ENCODE measurements at regions not wholly inside any gene's neighbourhood (a gene's known extent, or its start where the extent isn't known, plus 50 kb on each side); places are given as distances from the start of the nearest gene placed in this dataset.
"Not testable (repeated sequence)": the region's sequence is repeated elsewhere in the genome, so short reads cannot be mapped to it uniquely, and the experiment has no call there.

DNA sequence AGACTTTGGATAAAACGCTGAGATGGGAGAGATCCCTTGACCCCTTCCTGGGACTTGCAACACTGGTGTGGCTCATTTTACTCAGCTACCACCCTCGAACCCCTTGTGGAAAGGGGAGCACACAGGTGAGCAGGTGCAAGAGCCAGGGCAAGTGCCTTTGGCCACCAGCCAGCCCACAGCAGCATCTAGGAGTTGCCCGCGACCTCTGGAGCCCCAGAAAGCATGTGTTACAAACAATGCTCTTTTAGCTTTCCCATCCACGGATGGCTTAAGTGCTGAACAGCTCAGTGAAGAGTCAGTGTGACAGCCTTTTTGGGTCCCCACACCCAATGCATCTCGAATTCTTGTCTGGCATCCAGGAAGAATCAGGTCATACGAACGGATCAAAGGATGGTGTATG lies 197.8 kb downstream of the MEMO1 start:
- intact Hi-C loops (cut with micrococcal nuclease) = no loop called here

DNA sequence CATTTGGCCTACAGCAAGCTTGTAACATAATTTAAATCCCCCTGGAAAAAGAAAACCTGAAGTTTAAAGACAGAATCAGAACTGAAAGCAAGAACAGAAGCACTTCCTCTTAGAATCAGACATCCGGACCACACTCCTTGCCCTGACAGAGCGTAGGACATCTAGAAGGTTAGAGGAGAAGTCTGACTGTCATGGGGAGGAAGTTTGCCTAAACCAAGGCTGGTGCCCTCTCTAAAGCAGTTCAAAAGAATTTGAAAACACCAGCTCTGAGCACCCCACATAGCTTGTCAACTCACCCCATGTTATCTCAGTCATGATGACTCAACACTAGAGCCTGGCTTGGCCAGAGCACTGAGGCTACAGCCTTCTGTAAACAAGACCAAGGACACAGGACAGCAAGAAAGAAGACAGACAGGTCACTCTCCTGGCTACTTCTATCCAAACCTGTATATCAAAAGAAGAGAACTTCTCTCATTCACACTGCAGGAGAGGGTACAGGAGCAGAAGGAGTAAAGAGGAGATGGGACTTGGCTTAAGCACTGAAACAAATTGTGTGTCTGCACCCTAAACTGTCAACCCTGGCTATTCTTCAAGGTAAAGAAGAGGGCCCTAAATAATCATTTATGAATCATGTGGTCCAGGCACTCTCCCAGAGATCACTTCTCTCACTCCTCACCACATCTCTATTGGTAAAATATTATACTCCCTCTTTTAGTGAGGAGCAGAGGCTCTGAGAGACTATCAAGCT lies 198.6 kb downstream of the MEMO1 start:
- intact Hi-C loops (cut with micrococcal nuclease) = no loop called here

DNA sequence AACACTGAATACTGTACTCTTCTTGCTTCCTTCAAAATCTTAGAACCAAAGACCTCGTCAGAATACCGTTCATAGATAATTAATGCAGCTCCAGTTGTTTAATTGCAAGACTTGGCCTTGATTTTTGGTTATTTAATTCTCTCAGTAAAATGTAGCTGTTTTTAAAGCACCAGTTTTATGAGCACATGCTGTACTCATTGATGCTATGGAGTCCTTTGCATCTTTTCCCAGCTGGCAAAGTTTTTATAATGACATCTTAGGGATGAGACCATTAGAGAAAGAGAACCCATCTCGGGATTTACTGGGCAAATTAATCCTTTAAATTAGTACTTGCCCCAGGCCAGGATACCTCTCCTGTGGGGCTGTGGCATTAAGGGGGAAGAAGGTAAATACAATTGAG lies 199.3 kb downstream of the MEMO1 start:
- intact Hi-C loops (cut with micrococcal nuclease) = no loop called here

DNA sequence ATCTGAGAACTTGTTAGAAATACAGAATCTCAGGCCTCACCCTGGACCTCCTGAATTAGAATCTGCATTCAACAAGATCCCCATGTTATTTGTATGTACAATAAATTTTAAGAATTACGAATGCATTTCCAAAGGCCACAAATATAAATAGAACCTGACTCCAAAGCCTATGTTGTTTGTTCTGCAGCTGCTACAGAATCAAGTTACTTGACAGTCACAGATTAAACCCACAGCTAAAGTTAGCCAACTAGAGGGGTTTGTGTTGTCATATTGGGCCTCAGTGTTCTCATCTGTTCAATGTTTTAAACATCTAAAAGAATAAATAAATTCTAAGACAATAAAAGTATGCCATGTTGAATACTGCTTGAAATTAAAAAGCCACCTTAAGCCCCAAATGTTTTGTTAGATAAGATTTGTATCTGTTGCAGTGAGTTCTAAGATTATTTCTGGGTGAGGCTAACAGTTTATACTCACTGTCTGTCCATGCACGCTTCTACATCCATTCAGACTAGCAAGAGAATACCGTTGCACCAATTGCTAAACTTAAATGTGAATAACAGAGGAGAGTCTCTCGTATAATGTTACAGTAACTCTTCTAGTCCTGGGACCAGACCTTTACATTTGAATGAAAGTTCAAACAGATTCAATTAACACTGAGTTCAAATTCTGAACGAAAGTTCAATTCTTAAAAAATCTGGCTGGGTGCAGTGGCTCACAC lies 200.4 kb downstream of the MEMO1 start:
- intact Hi-C loops (cut with micrococcal nuclease) = no loop called here

DNA sequence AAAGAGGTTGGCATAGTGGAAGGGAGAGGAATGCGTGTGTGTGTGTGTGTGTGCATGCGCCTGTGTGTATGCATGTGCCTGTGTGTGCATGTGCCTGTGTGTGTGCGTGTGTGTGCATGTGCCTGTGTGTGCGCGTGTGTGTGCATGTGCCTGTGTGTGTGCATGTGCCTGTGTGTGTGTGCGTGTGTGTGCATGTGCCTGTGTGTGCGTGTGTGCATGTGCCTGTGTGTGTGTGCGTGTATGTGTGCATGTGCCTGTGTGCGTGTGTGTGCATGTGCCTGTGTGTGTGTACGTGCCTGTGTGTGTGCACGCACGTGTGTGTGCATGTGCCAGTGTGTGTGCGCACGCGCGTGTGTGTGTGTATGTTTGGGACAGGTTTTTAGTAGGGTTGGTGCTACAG lies 205.1 kb downstream of the MEMO1 start:
- intact Hi-C loops (cut with micrococcal nuclease) = no loop called here

DNA sequence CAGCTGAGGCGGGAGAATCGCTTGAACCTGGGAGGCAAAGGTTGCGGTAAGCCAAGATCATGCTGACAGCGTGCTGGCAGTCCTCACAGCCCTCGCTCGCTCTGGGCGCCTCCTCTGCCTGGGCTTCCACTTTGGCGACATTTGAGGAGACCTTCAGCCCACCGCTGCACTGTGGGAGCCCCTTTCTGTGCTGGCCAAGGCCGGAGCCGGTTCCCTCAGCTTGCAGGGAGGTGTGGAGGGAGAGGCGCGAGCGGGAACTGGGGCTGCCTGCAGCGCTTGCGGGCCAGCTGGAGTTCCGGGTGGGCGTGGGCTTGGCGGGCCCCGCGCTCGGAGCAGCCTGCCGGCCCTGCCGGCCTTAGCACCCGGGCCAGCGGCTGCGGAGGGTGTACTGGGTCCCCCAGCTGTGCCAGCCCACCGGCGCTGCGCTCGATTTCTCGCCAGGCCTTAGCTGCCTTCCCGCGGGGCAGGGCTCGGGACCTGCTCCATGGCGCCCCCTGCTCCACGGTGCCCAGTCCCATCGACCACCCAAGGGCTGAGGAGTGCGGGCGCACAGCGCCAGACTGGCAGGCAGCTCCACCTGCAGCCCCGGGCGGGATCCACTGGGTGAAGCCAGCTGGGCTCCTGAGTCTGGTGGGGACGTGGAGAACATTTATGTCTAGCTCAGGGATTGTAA lies 207.2 kb downstream of the MEMO1 start:
- intact Hi-C loops (cut with micrococcal nuclease) = not testable (repeated sequence)

DNA sequence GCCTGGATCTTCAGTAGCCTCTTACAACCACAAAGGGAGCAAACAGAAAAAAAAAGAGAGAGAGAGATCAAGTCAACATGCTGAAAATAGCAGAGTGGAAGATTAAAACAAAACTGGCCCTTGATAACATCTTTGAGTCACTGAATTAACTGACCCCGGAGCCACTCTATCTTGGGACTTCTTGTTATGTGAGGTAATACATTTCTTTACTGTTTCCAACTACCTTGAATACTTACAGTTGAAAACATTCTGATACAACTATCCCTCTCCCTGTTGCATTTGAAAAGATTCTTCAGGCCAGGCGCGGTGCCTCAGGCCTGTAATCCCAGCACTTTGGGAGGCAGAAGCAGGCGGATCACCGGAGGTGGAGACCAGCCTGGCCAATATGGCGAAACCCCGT lies 208.1 kb downstream of the MEMO1 start:
- intact Hi-C loops (cut with micrococcal nuclease) = no loop called here

DNA sequence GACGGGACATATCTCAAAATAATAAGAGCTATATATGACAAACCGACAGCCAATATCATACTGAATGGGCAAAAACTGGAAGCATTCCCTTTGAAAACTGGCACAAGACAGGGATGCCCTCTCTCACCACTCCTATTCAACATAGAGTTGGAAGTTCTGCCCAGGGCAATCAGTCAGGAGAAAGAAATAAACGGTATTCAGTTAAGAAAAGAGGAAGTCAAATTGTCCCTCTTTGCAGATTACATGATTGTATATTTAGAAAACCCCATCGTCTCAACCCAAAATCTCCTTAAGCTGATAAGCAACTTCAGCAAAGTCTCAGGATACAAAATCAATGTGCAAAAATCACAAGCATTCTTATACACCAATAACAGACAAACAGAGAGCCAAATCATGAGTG lies 211.5 kb downstream of the MEMO1 start:
- intact Hi-C loops (cut with micrococcal nuclease) = not testable (repeated sequence)

DNA sequence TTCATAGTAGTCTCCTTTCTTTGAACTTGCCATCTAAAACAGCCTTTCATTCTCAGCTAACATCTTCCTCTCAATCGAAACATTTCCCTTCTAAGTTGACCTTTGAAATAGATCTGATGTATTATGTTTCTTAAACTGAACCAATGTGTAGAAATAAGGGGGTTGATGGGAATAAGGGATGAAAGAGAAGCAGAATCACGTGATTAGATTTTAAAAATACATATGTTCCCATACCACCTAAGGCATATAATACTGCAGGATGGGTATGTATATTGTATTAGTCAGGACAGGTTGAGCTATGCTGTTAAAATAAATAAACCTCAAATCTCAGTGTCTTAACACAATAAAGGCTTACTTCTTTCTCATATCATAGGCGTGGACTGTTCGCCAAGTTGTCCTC lies 207.5 kb upstream of the SRD5A2 start:
- intact Hi-C loops (cut with micrococcal nuclease) = no loop called here

DNA sequence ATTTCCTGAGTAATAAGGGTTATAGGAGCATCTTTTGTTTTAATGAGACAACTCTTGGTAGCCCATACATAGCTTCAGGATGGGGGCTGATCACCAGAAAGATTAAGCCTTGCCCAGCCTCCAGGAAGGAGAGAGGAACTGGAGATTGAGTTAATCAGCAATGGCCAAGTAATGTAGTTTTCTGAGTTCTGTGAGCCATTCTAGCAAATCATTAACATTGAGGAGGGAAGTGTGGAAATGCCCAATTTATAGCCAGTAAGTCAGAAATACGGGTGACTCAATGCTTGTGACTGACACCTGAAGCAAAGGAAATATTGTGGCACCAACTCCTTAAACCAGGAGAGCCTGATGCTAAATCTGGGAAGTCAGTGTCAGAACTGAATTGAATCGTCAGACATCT lies 205.1 kb upstream of the SRD5A2 start:
- intact Hi-C loops (cut with micrococcal nuclease) = no loop called here

DNA sequence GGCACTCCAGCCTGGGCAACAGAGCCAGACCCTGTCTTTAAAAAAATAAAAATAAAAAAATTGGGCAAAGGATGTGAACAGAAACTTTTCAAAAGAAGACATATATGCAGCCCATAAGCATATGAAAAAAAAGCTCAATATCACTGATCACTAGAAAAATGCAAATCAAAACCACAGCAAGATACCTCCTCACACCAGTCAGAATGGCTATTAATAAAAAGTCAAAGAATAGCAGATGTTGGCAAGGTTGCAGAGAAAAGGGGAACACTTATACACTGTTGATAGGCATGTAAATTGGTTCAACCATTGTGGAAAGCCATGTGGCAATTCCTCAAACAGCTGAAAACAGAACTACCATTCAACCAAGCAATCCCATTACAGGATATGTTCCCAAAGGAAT lies 204.1 kb upstream of the SRD5A2 start:
- intact Hi-C loops (cut with micrococcal nuclease) = no loop called here

DNA sequence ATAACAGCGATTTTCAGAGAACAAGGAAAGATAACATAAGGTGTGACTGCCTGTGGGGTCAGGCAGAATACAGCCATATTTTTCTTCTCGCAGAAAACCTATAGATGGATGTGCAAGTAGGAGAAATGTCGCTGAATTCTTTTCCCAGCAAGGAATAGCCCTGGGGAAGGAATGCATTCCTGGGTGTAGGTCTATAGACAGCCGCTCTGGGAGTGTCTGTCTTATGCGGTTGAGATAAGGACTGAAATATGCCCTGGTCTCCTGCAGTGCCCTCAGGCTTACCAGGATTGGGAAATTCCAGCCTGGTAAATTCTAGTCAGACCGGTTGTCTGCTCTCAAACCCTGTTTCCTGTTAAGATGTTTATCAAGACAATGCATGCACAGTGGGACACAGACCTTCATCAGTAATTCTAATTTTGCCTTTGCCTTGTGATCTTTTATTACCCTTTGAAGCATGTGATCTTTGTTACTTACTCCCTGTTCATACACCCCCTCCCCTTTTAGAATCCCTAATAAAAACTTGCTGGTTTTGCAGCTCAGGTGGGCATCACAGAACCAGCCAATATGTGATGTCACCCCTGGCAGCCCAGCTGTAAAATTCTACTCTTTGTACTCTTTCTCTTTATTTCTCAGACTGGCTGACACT lies 202.8 kb upstream of the SRD5A2 start:
- intact Hi-C loops (cut with micrococcal nuclease) = not testable (repeated sequence)

DNA sequence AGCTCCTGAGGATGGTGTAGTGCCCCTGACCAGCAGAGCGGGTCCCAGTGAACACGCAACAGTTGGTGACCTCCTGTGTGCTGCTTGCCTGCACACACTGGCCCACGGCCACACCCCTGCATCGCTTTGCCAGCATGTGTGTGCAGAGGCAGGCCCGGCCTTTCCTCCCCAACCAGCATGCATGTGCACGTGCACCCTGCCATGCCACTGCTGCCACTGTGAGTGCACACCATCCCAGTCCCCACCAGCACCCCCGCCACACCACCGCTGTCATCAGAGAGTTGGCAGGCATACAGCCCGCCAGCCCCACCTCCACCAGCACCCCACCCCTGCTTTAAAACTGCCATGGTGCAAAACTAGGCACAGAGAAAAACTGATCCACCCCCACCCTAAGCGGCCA lies 197.4 kb upstream of the SRD5A2 start:
- intact Hi-C loops (cut with micrococcal nuclease) = no loop called here

DNA sequence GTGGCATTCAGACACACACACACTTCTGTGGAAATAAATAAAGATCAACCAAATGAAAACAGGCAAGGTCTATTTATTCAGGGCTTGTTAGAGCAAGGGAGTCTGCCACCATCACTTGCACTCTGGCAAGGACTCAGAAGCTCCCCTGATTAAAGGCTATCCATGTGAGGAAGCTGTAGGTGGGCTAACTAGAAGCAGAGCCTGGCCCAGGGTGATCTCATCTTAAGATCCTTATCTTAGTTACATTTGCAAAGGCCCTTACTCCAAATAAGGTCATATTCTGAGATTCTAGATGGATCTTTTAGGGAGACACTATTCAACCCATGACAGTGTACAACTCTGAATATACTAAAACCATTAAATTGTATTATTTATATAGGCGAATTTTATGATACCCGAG lies 190.0 kb upstream of the SRD5A2 start:
- intact Hi-C loops (cut with micrococcal nuclease) = no loop called here

DNA sequence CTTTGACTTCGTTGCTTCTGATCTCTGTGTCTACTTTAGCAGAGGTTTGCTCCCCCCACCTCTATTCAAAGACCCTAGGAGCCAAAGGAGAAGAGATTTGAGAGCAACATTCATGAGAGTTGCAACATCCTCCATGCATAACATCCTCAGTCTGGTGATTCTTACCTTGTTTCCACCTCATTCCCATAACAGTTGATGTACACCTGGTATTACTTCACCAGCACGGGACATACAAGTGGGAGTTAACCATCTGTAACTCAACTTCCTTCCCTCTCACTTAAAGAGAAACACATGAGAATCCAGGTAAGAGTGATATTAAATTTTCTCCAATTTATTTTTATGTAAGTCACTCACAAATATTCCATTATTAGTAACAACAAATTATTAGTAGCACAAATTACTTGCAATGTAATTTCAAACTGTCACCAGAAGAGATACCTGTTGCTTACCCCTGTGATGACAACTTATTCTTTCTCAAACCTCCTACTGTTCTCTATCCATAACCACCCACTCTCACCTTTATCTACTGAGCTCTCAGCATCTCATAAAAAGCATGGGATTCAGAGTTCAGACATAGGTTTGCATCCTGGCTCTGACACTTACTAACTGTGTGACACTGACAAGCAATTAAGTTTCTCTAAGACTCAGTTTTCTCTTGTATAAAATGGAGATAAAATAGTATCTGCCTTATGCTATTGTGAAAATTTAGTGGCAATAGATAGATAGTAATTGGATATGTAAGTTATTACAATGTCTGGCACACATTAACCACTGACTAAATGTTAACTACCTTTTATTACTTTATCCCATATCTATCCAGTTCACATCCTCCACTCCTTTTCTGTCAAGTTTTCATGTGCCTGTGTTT lies 184.6 kb upstream of the SRD5A2 start:
- intact Hi-C loops (cut with micrococcal nuclease) = no loop called here

DNA sequence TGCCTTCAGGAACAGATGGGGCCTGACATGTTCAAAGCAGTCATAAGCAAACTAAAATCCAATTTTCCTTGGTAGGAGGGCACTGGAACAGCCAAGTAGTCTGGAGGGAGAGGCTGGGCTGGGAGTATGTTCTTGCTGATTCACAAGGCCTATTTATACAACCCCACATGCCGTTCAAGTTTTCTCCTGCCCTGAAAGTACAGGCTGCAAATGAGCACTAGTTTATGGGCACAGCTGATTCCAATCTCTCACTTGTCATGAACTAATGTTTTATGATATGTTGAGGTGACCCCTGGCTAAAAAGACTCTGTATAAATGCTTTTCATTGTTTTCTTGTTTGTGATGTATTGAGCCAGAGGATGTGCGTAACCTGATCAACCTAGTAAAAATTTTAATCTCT lies 183.4 kb upstream of the SRD5A2 start:
- intact Hi-C loops (cut with micrococcal nuclease) = no loop called here

DNA sequence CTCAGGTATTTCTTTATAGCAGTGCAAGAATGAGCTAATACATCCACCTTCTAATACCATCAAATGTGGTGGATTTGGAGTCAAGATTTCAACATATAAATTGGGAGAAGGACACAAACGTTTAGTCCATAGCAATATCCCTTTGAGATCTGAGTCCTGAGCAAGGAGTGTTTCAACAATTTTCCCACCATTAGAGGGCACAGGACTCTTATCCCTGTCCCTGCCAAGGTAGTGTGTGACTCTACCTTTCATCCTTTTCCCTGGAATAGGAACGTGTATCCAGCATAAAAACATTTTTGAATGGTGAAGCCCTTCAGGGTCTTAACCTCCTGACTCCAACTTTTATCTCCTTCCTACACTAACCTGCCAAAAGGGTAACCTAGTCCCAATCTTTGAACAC lies 181.3 kb upstream of the SRD5A2 start:
- intact Hi-C loops (cut with micrococcal nuclease) = no loop called here

DNA sequence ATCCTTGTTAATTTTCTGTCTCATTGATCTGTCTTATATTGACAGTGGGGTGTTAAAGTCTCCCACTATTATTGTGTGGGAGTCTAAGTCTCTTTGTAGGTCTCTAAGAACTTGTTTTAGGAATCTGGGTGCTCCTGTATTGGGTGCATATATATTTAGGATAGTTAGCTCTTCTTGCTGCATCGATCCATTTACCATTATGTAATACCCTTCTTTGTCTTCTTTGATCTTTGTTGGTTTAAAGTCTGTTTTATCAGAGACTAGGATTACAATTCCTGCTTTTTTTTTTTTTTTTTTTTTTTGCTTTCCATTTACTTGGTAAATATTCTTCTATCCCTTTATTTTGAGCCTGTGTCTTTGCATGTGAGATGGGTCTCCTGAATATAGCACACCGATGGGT lies 176.6 kb upstream of the SRD5A2 start:
- intact Hi-C loops (cut with micrococcal nuclease) = not testable (repeated sequence)

DNA sequence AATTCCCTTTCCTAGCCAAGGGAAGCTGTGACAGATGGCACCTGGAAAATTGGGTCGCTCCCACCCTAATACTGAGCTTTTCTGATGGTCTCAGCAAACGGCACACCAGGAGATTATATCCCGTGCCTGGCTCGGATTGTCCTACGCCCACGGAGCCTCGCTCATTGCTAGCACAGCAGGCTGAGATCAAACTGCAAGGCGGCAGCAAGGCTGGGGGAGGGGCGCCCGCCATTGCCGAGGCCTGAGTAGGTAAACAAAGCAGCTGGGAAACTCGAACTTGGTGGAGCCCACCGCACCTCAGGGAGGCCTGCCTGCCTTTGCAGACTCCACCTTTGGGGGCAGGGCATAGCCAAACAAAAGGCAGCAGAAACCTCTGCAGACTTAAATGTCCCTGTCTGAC lies 168.0 kb upstream of the SRD5A2 start:
- intact Hi-C loops (cut with micrococcal nuclease) = not testable (repeated sequence)

DNA sequence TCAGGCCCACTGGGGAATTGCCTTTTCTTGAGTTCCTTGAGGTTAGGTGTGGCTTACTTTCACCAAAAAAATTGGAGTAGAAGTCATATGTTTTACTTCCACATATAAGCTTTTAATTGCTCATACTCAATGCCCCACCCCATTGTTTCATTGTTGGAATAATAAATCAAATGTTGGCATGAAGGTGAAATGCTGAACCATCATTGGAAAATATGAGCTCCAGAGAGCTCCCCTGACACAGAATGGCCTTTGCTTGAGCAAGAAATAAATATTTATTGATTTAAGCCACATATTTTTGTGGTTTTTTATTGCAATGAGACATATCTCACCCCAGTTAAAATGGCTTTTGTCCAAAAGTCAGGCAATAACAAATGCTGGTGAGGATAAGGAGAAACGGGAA lies 167.3 kb upstream of the SRD5A2 start:
- intact Hi-C loops (cut with micrococcal nuclease) = no loop called here

DNA sequence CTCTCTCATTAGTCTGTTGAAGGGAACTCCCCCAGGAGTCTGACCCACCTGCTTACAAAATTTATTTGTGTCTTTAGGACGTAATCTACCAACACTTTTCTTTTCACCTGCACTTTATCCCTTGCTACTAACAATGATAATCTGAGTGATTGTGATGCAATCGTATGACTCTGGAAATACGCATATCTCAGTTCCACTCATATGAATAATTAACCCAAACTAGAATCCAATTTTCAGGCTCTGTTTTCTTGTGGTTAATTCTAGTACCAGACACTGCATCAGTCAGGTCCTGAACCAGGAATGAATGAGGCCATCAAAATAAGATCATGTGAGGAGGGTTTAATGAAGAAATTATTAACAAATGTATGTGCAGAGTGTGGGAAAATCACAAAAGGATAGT lies 158.4 kb upstream of the SRD5A2 start:
- intact Hi-C loops (cut with micrococcal nuclease) = no loop called here
